ENCODE measurements at regions not wholly inside any gene's neighbourhood (a gene's known extent, or its start where the extent isn't known, plus 50 kb on each side); places are given as distances from the start of the nearest gene placed in this dataset.
"Not testable (repeated sequence)": the region's sequence is repeated elsewhere in the genome, so short reads cannot be mapped to it uniquely, and the experiment has no call there.

GRCh38 chr2:167570370-167570769, 677.0 kb downstream of the STK39 start:
- no peak for DNase-seq
- no peaks in the 10 kb centered on the region for H3K27me3 Mint-ChIP-seq (ENCODE audit: insufficient read depth)
- no peak overlapping the region for H3K27ac Mint-ChIP-seq
- H3K9me3 Mint-ChIP-seq: peaks cover 24% of the 10 kb centered on the region
- no peak for TF ChIP-seq CTCF (IDR thresholded peaks at IDR 0.05)
- H3K36me3 Mint-ChIP-seq (ENCODE audit: low read depth): no peaks in the 10 kb centered on the region
- no peaks in the 10 kb centered on the region for H3K4me1 Mint-ChIP-seq (ENCODE audit: low read depth)
- H3K4me3 Mint-ChIP-seq: no peak overlapping the region

GRCh38 chr2:167563885-167564619, 675.8 kb downstream of the XIRP2 start:
- H3K4me3 Mint-ChIP-seq; H3K27me3 Mint-ChIP-seq (ENCODE audit: insufficient read depth); H3K36me3 Mint-ChIP-seq (ENCODE audit: low read depth); H3K4me1 Mint-ChIP-seq (ENCODE audit: low read depth); DNase-seq; H3K27ac Mint-ChIP-seq: not testable (repeated sequence)
- H3K9me3 Mint-ChIP-seq: peaks cover 29% of the 10 kb centered on the region

- not testable (repeated sequence) for H3K4me1 Mint-ChIP-seq (ENCODE audit: low read depth); DNase-seq; H3K4me3 Mint-ChIP-seq; H3K36me3 Mint-ChIP-seq (ENCODE audit: low read depth); H3K27ac Mint-ChIP-seq; H3K27me3 Mint-ChIP-seq (ENCODE audit: insufficient read depth)
- H3K9me3 Mint-ChIP-seq: peaks cover 29% of the 10 kb centered on the region
Measured at GRCh38 chr2:167558272-167558991, 670.2 kb downstream of the XIRP2 start.

DNA sequence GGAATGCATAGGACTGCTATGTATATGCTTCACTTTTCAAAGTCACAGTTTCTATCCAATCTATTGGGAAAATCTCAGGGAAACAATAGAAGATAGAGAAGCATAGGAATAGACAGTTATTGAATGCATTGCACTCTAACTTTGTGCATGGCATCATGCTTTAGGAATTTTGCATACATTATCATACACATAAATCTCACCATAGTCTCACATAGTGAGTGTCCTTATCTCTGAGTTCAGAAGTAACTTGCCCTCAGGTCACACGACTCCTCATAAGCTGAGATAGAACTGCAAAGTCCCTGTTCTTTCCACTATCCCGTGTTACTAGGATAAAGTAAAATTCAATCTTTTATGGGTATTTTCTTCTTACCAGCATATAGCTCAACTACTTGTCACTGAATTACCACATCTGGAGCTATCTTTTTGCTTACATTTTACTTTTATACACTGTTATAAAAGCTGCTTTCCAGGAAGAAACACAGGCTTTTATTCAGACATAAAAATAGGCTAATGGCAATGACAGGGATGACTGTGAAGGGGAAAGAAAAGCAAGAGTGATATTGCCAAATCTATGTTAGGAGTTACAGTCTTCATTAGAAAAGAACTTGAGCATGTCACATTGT, 666.9 kb downstream of the XIRP2 start:
- peaks cover 4% of the 10 kb centered on the region; the same call in 1 of the 2 replicates for H3K36me3 Mint-ChIP-seq (ENCODE audit: low read depth)
- no peak for DNase-seq

DNA sequence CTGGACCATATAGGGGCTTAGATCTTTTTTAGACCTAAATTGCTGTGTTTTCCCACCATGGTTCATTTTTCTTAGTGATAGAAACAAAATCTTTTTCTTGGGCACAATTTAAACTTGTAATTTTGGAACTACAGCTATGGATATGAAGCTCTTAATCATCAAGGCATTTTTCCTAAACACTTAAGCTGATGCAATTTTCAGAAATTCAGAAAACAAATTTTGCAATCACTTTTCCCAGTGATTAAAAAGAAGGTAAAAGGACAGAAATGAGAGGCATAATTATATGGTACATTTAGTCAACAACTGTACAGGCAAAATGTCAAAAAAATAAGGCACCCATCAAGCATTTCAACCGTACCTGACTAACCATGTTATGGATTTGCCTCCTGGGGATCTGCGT, 665.4 kb downstream of the XIRP2 start:
- H3K9me3 Mint-ChIP-seq: peaks cover 27% of the 10 kb centered on the region

More for the DNA sequence above, 666.9 kb downstream of the XIRP2 start:
- peaks cover 32% of the 10 kb centered on the region for H3K9me3 Mint-ChIP-seq
- no peak overlapping the region for H3K4me3 Mint-ChIP-seq
- TF ChIP-seq CTCF (IDR thresholded peaks at IDR 0.05): no peak
- H3K4me1 Mint-ChIP-seq (ENCODE audit: low read depth): no peaks in the 10 kb centered on the region
- H3K27me3 Mint-ChIP-seq (ENCODE audit: insufficient read depth): peaks cover 2% of the 10 kb centered on the region
- H3K27ac Mint-ChIP-seq: no peak overlapping the region

GRCh38 chr2:167551416-167551815, 663.1 kb downstream of the XIRP2 start:
- H3K27me3 Mint-ChIP-seq (ENCODE audit: insufficient read depth): no peaks in the 10 kb centered on the region
- H3K4me1 Mint-ChIP-seq (ENCODE audit: low read depth): no peaks in the 10 kb centered on the region
- TF ChIP-seq CTCF (IDR thresholded peaks at IDR 0.05): no peak
- no peaks in the 10 kb centered on the region for H3K36me3 Mint-ChIP-seq (ENCODE audit: low read depth)
- DNase-seq: no peak
- no peak overlapping the region for H3K27ac Mint-ChIP-seq
- H3K9me3 Mint-ChIP-seq: peaks cover 25% of the 10 kb centered on the region
- no peak overlapping the region for H3K4me3 Mint-ChIP-seq

More for the DNA sequence above, 665.4 kb downstream of the XIRP2 start:
- H3K27ac Mint-ChIP-seq: no peak overlapping the region
- no peaks in the 10 kb centered on the region; the same call in 1 of the 2 replicates for H3K27me3 Mint-ChIP-seq (ENCODE audit: insufficient read depth)
- no peak for DNase-seq
- H3K36me3 Mint-ChIP-seq (ENCODE audit: low read depth): 0 out of 2 replicates have a peak, but pooled peaks cover 4% of the 10 kb centered on the region
- no peaks in the 10 kb centered on the region for H3K4me1 Mint-ChIP-seq (ENCODE audit: low read depth)
- no peak for TF ChIP-seq CTCF (IDR thresholded peaks at IDR 0.05)
- no peak overlapping the region for H3K4me3 Mint-ChIP-seq

Measured in HFFc6 (cell line).